K562 (cell line): ENCODE measurements at regions not wholly inside any gene's neighbourhood (a gene's known extent, or its start where the extent isn't known, plus 50 kb on each side); places are given as distances from the start of the nearest gene placed in this dataset.

ENCODE experiments used
- ATAC-seq: fragments of 200-7000 bp; cut with Tn5 transposase; 3 replicates; pipeline ENCODE4 v1.9.1; 2020; ENCODE audit warnings: moderate library complexity
- BruUV-seq: library from RNA; stranded (reverse); fragments of 400-500 nt; replicated peaks from 2 replicates; lab custom pipeline; 2021; lab: Mats Ljungman, UMichigan
- CTCF ChIA-PET: fragments of 300-600 bp; formaldehyde crosslinking; extraction: SDS; loops from one replicate; lab custom pipeline; 2021; ENCODE audit warnings: low intra/inter-chr PET ratio; lab: Yijun Ruan, JAX
- POLR2A ChIA-PET: fragments of 300-600, 350-650 bp; sonication (Branson Sonifier 250); formaldehyde crosslinking; extraction: SDS; loops from one replicate; lab custom pipeline; 2021; ENCODE audit warnings: antibody characterized with exemption, inconsistent platforms; lab: Yijun Ruan, JAX
- DNase-seq, 4 experiments: peaks; one replicate each; pipeline versions ENCODE4 v3.0.0 to v3.0.0-alpha.2; 2011 to 2018; ENCODE audit warnings: low spot score in 3 of 4, mixed read lengths in 3 of 4; ENCODE audit errors: extremely low read depth in 1 of 4
- FAIRE-seq: peaks from 2 replicates; lab custom pipeline; 2011; peaks lifted over from hg19 to GRCh38; lab: Jason Lieb, UNC
- H2AFZ ChIP-seq: 2 replicates; pipeline ENCODE4 v1.6.0; 2011; ENCODE audit warnings: low read depth, low read length, control low read depth, inconsistent platforms
- H3K27ac ChIP-seq: fragments of 200-600 bp; 3 replicates; pipeline ENCODE4 v1.8.0; 2011; ENCODE audit warnings: low read depth, mild to moderate bottlenecking, control low read depth, inconsistent platforms, low read length, moderate library complexity, mixed read lengths; ENCODE audit errors: extremely low read depth
- H3K27me3 ChIP-seq, 2 experiments: fragments of 300-600 bp in 1 of 2; 2 replicates in 1 of 2; 3 replicates in 1 of 2; pipeline versions ENCODE4 v1.6.0 to v1.8.0; 2011; ENCODE audit warnings: inconsistent platforms in 2 of 2, low read length in 2 of 2, mild to moderate bottlenecking in 1 of 2, mixed read lengths in 1 of 2, moderate library complexity in 1 of 2; ENCODE audit not compliant: control insufficient read depth in 2 of 2, insufficient read depth in 2 of 2
- H3K36me3 ChIP-seq: fragments of 300-600 bp; 3 replicates; pipeline ENCODE4 v1.8.0; 2011; ENCODE audit warnings: mild to moderate bottlenecking, low read length, inconsistent platforms; ENCODE audit not compliant: control insufficient read depth, insufficient read depth
- H3K4me1 ChIP-seq, 2 experiments: fragments of 200-600 bp in 1 of 2; replicated peaks in 1 of 2; 2 replicates in 1 of 2; 3 replicates in 1 of 2; pipeline versions ENCODE4 v1.5.1 to v1.8.0; 2011; ENCODE audit warnings: inconsistent platforms in 2 of 2, low read length in 2 of 2, mild to moderate bottlenecking in 1 of 2, mixed read lengths in 1 of 2, moderate library complexity in 1 of 2; ENCODE audit not compliant: control insufficient read depth in 2 of 2, insufficient read depth in 2 of 2
- H3K4me2 ChIP-seq: 2 replicates; pipeline ENCODE4 v1.6.1; 2011; ENCODE audit warnings: low read length, control low read depth, inconsistent platforms, mixed read lengths; ENCODE audit not compliant: insufficient read depth
- H3K4me3 ChIP-seq: fragments of 200-600 bp; sonication (generic), shearing (Covaris generic); 2 replicates; pipeline ENCODE4 v1.5.1; 2016; ENCODE audit warnings: control low read depth, inconsistent platforms
- H3K79me2 ChIP-seq: fragments of 200-600 bp; 3 replicates; pipeline ENCODE4 v1.8.0; 2011; ENCODE audit warnings: low read length, inconsistent platforms; ENCODE audit not compliant: control insufficient read depth, insufficient read depth
- H3K9ac ChIP-seq, 2 experiments: 2 replicates each; pipeline versions ENCODE4 v1.6.0 to v1.6.1; 2011; ENCODE audit warnings: low read depth in 2 of 2, low read length in 2 of 2, control low read depth in 1 of 2, inconsistent platforms in 1 of 2, mild to moderate bottlenecking in 1 of 2, mixed read lengths in 1 of 2; ENCODE audit not compliant: insufficient read depth in 1 of 2
- H3K9me1 ChIP-seq: one replicate; pipeline ENCODE4 v1.6.0; 2011; ENCODE audit warnings: inconsistent platforms, mild to moderate bottlenecking, low read length, moderate library complexity; ENCODE audit not compliant: control insufficient read depth, insufficient read depth
- H3K9me3 ChIP-seq: replicated peaks from 2 replicates; pipeline ENCODE4 v1.5.1; 2011; ENCODE audit warnings: low read depth, low read length, inconsistent platforms; ENCODE audit not compliant: control insufficient read depth, insufficient read depth
- H4K20me1 ChIP-seq: replicated peaks from 2 replicates; pipeline ENCODE4 v1.6.1; 2011; ENCODE audit warnings: low read length, inconsistent platforms, mixed read lengths; ENCODE audit not compliant: control insufficient read depth, insufficient read depth
- FUS ChIP-seq: fragments of 200-400 bp; formaldehyde crosslinking; optimal IDR thresholded peaks from 2 replicates; pipeline ENCODE3; 2017; ENCODE audit warnings: low read depth, low read length
- WGBS: fragments of 100-300 bp; shearing (Covaris generic); methylation state at CpG from one replicate; pipeline ENCODE4 v1.1.6; 2016; ENCODE audit warnings: low coverage, mixed read lengths; ENCODE audit not compliant: insufficient coverage; ENCODE audit errors: missing lambda C conversion rate; 5-methylcytosine and 5-hydroxymethylcytosine counted together
- in situ Hi-C: fragments of 300-500 bp; cut with MboI; formaldehyde crosslinking; loops from 4 replicates; pipeline ENCODE4 v1.15.0; 2018; ENCODE audit warnings: inconsistent platforms, mixed read lengths
- intact Hi-C: fragments of 100-400 bp; cut with micrococcal nuclease; formaldehyde crosslinking; loops from 2 replicates; pipeline ENCODE4 v1.14.2; 2022
- TF ChIP-seq, protein P1 (sequence below), 2 experiments: fragments of 450-650 bp; conservative IDR thresholded peaks; 2 replicates each; pipeline ENCODE4 v1.6.1; 2017; ENCODE audit warnings: mild to moderate bottlenecking in 2 of 2, moderate library complexity in 2 of 2
- TF ChIP-seq, protein P2 (sequence below): fragments of 450-650 bp; conservative IDR thresholded peaks from 2 replicates; pipeline ENCODE4 v1.6.1; 2016; ENCODE audit warnings: missing genetic modification characterization, low read depth, mild to moderate bottlenecking, control low read depth, missing compliant biosample characterization

DNA sequence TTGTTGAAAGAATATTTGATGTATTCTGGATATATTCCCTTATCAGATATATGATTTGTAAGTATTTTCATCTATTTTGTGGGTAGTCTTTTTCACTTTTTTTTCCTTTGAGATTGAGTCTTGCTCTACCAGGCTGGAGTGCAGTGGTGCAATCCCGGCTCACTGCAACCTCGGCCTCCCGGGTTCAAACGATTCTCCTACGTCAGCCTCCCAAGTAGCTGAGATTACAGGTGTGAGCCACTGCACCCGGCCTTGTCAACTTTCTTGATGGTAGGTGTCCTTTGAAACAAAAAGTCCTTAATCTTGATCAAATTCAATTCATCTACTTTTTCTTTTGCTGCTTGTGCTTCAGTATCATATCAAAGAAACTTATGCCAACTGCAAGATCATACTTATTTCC is 297.2 kb upstream of the NRSN1 start:
- CTCF ChIA-PET: no interaction called here
- in situ Hi-C loops: no loop called here

More for the DNA sequence above, 297.2 kb upstream of the NRSN1 start:
- WGBS: 2% methylated on average over 6 of the region's 6 CpGs
- no peak for ATAC-seq
- no peaks in the 10 kb centered on the region for H4K20me1 ChIP-seq
- H3K9ac ChIP-seq: no peak overlapping the region
- no peaks in the 10 kb centered on the region for H3K4me1 ChIP-seq
- intact Hi-C loops: no loop called here
- no peak for DNase-seq
- H3K4me2 ChIP-seq: no peak overlapping the region
- H3K9me3 ChIP-seq: no peaks in the 10 kb centered on the region
- no peaks in the 10 kb centered on the region for H3K36me3 ChIP-seq
- no peak overlapping the region for H3K4me3 ChIP-seq
- no peaks in the 10 kb centered on the region for H3K79me2 ChIP-seq
- no TSS peak for BruUV-seq
- FAIRE-seq: no peak
- H3K27me3 ChIP-seq: no peaks in the 10 kb centered on the region
- POLR2A ChIA-PET: no interaction called here
- H2AFZ ChIP-seq: no peak overlapping the region
- H3K9me1 ChIP-seq: no peaks in the 10 kb centered on the region
- H3K27ac ChIP-seq: no peak overlapping the region
- TF ChIP-seq, protein P1, sequence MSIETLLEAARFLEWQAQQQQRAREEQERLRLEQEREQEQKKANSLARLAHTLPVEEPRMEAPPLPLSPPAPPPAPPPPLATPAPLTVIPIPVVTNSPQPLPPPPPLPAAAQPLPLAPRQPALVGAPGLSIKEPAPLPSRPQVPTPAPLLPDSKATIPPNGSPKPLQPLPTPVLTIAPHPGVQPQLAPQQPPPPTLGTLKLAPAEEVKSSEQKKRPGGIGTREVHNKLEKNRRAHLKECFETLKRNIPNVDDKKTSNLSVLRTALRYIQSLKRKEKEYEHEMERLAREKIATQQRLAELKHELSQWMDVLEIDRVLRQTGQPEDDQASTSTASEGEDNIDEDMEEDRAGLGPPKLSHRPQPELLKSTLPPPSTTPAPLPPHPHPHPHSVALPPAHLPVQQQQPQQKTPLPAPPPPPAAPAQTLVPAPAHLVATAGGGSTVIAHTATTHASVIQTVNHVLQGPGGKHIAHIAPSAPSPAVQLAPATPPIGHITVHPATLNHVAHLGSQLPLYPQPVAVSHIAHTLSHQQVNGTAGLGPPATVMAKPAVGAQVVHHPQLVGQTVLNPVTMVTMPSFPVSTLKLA (conservative IDR thresholded peaks at IDR 0.05): no peak
- no peak for TF ChIP-seq FUS
- TF ChIP-seq, protein P2, sequence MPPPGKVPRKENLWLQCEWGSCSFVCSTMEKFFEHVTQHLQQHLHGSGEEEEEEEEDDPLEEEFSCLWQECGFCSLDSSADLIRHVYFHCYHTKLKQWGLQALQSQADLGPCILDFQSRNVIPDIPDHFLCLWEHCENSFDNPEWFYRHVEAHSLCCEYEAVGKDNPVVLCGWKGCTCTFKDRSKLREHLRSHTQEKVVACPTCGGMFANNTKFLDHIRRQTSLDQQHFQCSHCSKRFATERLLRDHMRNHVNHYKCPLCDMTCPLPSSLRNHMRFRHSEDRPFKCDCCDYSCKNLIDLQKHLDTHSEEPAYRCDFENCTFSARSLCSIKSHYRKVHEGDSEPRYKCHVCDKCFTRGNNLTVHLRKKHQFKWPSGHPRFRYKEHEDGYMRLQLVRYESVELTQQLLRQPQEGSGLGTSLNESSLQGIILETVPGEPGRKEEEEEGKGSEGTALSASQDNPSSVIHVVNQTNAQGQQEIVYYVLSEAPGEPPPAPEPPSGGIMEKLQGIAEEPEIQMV: no peak
- TF ChIP-seq, all 486 proteins: peak for 0
